DOHH2 (cell line): ENCODE measurements at regions not wholly inside any gene's neighbourhood (a gene's known extent, or its start where the extent isn't known, plus 50 kb on each side); places are given as distances from the start of the nearest gene placed in this dataset.

Experiments used
- CTCF ChIP-seq: fragments of 200-600 bp; sonication (generic); IDR thresholded peaks from one replicate; pipeline ENCODE4 v1.5.1; 2014; ENCODE audit warnings: antibody characterized with exemption, mild to moderate bottlenecking, low read depth, low read length; ENCODE audit not compliant: poor library complexity, severe bottlenecking
- EZH2phosphoT487 ChIP-seq: fragments of 200-600 bp; sonication (generic); IDR thresholded peaks from 2 replicates; pipeline ENCODE4 v1.6.1; 2017; ENCODE audit warnings: borderline replicate concordance, mild to moderate bottlenecking, antibody characterized with exemption, low read length, moderate library complexity, mixed read lengths

- TF ChIP-seq CTCF (no peak), EZH2phosphoT487 (no peak)
Observed at GRCh38 chr6:1113916-1114540, 197.9 kb upstream of the FOXQ1 start.
